ENCODE measurements at regions not wholly inside any gene's neighbourhood (a gene's known extent, or its start where the extent isn't known, plus 50 kb on each side); places are given as distances from the start of the nearest gene placed in this dataset.
"Not testable (repeated sequence)": the region's sequence is repeated elsewhere in the genome, so short reads cannot be mapped to it uniquely, and the experiment has no call there.

DNA sequence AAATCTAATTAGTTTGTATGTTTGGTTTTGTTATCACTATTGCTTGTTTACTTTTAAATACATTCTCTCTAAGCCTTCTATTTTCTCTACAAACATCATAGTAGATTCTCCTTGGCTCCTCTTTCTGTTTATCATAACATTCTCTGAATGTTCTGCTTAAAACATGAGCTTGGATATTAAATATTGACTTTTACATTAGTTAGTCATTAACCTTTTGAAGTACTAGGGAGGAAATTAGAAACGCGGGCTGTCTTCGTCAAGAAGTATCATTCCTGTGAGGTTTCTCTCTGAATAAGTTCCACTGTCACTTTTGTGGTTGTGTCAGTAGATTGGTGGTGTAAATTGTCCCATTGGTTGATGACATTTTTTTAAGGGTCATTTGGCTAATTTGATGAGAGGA lies 821.5 kb downstream of the EFNA5 start:
- intact Hi-C loops (cut with micrococcal nuclease): no loop called here

DNA sequence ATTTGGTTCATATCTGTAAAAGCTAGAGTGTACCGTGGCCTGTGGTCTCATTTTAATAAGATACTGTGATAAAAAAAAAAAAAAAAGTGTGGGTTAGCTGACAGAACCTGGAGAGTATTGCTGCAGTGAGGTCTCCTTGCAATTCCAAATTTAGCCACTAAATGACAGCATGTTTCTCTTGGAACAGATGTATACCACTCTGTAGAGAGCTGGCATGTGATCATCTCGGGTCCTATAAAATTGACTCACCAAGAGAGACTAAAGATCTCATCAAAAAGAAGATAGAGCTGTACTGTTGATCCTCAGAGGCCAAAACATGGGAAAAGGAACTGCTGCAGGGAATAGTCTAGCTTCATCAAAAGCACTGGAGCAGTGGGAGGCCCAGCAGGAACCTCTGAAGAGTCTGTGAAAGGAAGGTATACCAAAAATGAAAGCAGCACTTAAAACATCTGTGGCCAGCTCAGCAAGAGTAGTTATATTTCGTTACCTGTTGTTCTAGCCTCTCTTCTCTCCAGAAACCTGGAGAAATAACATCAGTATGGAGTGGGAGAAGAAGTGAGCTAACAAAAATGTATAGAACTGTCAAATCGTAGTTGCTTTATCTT lies 826.8 kb downstream of the EFNA5 start:
- intact Hi-C loops (cut with micrococcal nuclease): no loop called here

DNA sequence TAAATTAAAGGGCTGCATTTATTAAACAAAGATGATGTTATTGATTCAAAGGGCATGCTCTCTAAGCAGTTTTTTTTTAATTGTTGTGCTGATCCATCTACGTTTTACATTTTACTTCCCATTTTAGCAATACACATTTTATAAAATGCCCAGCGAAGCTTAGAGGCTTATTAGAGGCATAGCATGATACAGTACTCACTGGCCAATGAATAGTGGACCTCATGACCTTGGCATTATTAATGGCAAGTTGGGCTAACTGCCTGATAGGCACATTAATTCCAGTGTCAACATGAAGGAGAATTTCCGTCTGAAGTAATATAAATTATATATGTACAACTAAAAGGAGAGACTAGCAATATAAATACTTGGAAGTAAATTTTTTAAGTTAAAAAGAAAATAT lies 837.2 kb downstream of the EFNA5 start:
- intact Hi-C loops (cut with micrococcal nuclease): no loop called here

DNA sequence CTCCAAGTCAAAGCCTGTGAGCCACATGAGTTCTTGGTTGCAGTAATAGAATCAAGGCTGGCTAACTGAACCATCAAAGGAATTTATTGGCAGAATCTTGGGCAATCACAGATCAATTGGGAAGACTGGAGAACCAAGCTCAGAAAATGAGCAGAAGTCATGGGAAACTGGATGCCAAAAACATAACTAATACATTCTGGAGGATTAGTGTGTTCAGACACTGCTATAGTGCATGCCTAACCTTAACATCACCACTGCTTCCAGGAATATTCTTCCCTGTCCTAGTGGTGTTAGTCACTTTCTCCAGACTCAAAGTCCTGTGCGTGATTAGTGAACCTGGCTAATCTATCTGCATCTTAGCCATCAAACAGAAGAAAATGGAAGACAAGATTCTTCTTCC lies 843.7 kb downstream of the EFNA5 start:
- intact Hi-C loops (cut with micrococcal nuclease): no loop called here

DNA sequence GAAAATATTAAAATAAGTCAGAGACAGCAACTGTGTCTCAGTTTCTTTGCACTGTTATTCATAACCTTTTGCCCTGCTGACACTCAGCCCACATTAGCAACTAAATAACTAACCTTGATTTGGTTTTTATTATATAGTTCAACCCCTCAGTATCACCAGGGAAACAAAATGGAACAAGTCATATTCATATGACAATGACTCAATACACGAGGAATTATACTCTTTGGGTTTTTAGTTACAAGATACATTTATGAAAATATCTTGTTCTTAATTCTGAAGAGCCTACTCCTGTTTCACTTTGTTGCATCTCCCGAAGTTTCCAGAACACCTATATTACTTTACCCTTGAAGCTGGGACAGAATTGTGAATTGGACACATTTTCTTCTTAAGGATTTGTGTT lies 845.4 kb downstream of the EFNA5 start:
- intact Hi-C loops (cut with micrococcal nuclease): no loop called here

DNA sequence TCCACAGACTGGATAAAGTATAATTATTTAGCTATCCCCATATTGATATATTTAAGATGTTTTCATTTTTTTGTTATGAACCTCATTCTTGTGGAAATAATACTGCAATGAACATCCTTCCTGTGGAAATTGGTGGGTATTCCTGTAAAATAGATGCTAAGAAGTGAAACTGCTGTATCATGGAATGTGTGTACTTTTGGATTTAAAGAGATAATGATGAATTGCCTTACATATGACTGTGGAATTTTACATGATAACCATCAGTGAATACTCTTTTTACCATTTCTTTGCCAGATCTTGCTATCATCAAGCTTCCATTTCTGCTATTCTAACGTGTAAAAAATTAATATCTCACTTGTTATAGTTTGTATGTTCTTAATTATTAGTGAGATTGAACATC lies 847.9 kb downstream of the EFNA5 start:
- intact Hi-C loops (cut with micrococcal nuclease): no loop called here

DNA sequence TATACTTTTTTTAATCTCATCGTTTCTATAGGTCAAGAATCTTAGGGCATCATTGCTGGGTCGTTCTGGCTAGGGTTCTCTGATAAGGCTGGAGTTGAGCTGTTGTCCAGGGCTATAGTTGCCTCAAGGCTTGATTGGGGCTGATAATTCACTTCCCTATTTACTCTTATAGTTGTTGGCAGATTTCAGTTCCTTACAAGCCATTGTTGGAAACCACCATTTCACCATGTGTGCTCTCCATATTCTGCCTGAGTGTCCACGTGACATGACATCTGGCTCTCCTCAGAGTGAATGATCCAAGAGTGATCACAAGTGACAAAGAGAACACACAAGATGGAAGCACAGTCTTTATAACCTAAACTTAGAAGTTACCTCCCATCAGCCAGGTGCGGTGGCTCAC lies 852.2 kb downstream of the EFNA5 start:
- intact Hi-C loops (cut with micrococcal nuclease): no loop called here

DNA sequence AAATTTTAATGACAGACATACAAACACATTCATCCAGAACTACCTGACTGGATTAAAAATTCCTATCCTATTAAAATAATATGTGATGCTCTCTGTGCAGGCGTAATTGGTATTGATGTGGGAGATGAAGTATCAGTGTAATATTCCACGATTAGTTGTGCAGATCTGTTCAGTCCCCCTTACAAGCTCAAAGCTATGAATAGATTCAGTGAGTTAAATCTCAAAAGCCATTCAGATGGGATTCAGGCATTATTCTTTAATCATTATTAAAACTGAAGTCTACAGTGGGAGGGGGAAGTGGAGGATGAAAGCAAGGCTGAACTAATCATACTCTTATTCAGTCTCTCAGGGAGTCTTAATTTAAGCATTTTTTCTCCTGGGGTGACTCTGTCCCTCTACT lies 855.8 kb downstream of the EFNA5 start:
- intact Hi-C loops (cut with micrococcal nuclease): no loop called here

DNA sequence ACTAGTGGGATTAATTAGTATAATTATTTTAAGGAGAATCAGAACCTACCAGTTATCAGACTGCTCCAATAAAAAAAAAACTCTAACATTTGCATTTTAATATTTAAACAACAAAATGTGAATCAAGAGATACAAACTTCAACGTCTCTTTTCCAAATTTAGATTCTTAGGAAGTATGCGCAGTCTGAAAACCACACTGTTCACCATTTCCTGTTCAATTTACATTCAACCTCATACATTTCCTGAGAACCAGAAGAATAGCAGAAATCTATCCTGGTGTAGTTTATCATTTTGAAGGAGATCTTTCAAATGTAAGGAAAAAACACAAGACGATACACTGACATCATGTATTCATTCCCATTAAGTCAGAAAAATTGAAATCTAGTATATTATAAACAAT lies 869.2 kb downstream of the EFNA5 start:
- intact Hi-C loops (cut with micrococcal nuclease): no loop called here

DNA sequence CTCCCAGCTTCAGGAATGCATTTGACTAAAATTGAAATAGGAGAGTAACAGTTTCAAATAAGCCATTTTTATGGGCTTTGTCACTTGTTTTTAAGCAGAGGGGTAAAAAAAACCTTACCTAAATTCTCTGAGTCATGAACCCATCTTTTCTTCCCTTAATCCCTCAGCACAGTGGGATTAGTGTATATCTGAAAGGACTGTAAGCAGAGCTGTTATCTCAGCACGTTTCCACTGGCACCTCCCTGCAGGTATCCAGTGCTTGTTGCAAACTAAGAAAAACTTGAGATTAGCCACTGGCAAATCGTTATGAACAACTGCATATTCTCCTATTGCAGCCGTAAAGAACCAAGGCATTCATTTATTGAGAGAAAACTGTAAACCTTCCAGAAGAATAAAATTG lies 872.7 kb downstream of the EFNA5 start:
- intact Hi-C loops (cut with micrococcal nuclease): no loop called here

DNA sequence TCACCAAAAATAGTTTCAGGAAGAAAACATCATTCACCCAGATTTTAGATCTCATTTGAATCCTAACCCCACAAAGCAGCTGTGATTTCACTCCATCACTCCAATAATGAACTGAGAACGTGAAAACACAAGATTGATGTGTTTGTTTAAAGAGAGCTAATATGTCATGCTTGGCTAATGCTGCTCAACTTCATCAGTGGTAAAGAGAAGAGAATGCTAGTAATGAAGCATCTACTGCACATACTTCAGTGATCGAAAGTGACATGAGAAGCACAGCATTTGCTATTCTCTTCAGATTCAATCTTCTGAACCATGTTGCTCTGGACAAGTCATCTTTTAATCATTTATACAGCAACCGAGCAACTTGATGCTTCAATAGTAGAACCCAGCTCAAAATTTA lies 874.7 kb downstream of the EFNA5 start:
- intact Hi-C loops (cut with micrococcal nuclease): no loop called here

DNA sequence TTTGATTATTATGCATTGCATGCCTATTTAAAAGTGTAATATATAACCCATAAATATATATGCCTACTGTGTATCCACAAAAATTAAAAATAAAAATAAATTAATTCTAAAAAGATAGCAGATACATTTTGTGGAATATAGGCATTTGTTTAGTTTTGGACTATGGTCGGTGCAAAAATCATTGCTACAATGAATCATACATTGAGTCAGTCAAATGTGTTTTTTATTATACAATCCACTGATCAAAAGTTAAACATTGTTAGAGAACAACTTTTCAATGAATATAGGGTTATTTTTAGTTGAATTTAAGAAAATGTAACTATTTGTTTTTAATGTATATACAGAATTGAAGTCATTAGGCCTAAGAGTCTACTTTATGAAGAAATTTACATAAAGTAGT lies 885.9 kb downstream of the EFNA5 start:
- intact Hi-C loops (cut with micrococcal nuclease): no loop called here

DNA sequence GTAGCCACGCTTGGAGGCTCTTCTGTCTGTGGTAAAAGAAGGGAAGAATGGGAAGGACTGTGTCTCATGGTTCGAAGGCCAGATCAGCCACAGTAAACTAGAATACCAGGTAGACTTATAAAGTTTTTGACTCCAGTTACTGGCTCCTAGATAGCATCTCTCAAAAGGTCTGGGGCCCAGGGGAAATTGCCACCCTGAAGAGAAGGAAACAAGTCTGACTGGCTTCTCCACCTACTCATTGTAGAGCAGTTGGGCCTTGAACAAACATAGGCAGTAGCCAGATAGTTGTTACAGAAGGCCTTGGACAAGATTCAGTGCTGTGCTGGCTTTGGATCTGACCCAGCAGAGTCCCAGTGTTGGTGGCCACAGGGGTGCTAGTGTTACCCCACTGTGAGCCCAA lies 890.4 kb downstream of the EFNA5 start:
- intact Hi-C loops (cut with micrococcal nuclease): no loop called here

DNA sequence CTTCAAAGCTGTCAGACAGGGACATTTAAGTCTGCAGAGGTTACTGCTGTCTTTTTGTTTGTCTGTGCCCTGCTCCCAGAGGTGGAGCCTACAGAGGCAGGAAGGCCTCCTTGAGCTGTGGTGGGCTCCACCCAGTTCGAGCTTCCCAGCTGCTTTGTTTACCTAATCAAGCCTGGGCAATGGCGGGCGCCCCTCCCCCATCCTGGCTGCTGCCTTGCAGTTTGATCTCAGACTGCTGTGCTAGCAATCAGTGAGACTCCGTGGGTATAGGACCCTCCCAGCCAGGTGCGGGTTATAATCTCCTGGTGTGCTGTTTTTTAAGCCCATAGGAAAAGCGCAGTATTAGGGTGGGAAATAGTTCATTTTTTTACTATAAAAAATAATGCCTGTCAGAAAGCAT lies 894.2 kb downstream of the EFNA5 start:
- intact Hi-C loops (cut with micrococcal nuclease): not testable (repeated sequence)

DNA sequence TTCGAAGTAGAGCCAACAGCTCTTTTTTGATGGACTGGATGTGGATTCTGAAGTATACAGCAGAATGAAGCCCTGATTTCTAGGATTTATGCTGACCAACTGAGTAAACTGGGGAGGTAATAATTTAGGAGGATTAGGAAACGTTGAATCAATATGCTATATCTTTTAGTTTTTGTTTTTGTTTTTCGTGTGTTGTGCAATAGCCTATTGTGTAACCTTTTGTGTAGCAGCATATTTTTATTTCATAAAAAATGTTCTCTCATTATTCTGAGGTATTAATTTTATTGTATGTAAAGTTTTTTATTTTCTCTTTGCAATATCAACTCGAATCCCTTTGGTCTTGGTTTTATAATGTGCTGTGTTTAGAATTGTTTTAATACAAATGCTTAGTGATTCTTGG lies 902.3 kb downstream of the EFNA5 start:
- intact Hi-C loops (cut with micrococcal nuclease): no loop called here

DNA sequence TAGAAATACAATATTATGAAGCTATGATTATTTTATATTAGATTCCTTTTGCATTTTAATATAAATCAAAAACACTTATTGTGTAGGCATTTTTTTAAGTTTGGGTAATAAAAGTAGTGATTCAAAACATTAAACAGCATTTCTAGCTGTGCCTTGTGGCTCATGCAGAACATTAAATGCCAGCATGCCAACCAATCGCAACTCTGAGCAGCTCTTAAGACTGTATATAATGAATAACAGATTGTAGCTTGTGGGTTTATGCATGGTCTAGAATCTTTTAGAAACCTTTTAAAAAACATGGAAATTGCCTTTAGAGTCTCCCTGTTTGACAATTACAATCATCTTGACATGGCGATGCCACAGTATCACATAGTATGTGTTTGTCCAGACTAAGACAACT lies 903.8 kb downstream of the EFNA5 start:
- intact Hi-C loops (cut with micrococcal nuclease): no loop called here

DNA sequence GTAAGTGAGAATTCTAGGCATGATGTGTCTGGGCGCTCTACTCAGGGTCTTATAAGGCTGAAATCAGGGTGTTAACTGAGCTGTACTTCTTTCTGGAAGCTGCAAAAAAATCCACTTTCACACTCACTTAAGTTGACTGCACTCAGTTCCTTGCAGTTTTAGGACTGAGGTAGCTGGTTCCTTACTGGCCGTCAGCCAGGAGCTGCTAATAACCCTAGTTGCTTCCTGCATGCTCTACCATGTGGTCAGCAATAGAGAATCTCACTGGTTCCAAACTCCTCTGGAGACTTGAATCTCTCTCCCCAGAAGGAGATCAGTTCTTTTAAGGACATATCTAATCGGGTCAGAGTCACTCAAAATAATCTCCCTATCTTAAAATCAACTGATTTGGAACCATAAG lies 911.2 kb downstream of the EFNA5 start:
- intact Hi-C loops (cut with micrococcal nuclease): no loop called here

DNA sequence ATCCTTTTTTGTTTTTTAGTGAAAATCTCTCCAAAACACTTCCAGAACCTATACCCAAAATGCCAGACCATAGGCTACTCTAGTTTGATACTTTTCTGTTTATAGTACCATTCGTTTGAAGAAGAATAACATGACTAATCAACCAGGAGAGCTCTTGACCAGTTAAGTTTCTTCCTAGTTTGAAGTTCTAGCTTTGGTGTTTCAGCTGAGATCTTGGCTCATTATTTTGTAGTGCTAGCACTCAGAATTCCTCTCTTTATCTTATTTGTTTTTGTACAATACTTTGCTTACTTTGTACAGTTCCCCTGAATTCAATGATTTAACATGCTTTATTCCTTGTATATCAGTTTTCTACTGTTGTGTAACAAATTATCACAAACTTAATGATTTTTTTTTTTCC lies 911.6 kb downstream of the EFNA5 start:
- intact Hi-C loops (cut with micrococcal nuclease): no loop called here

DNA sequence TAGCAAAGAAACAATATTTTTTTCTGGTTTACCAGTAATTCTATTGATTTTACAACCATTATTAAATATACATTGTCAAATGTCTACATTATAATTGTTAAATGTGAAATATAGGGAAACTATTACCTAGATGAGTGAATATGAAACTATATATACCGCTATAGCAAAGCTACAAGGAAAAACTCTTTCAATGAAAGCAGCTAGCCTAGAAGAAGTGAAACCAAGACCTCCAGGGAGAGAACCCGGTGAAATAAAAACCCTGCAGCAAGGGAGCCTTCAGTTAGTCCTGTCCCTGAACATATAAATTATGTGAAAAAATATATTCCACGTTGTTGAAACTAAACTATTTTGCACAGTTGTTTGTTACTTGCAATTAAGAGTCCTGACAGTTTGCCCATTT lies 913.1 kb downstream of the EFNA5 start:
- intact Hi-C loops (cut with micrococcal nuclease): no loop called here

DNA sequence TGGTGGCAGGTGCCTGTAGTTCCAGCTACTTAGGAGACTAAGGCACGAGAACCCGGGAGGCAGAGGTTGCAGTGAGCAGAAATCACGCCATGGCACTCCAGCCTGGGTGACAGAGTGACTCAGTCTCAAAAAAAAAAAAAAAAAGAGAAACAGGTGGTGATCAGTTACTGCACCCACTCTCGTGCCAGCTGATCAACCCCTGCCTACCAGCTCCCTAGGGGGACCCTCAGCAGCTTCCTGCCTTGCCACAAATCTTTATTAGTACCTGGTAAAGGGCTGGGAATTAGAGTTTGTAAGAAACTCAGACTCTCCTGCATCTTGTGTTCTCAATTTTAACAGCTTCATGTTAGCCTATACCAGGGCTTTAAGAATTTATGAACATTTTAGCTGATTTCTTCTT lies 914.9 kb downstream of the EFNA5 start:
- intact Hi-C loops (cut with micrococcal nuclease): no loop called here

DNA sequence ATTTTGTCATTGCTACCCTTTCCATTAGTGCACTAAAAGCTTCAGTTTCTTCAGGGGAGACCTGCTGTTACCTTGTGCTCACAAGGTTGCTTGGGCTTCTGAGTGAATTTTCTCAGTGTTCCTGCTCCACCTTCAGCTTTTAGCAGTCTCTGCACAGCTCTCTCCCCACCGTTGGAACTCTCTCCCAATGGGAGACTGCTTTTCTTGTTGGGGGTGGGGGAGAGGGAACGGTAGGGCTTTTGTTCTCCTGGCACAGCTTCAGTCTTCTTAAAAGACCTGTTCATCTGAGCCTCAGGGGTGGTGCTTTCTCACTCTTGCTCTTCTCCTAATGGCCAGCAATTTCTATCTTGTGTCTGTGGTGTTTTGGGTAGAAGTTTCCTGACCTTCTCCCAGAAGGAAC lies 915.7 kb downstream of the EFNA5 start:
- intact Hi-C loops (cut with micrococcal nuclease): no loop called here

DNA sequence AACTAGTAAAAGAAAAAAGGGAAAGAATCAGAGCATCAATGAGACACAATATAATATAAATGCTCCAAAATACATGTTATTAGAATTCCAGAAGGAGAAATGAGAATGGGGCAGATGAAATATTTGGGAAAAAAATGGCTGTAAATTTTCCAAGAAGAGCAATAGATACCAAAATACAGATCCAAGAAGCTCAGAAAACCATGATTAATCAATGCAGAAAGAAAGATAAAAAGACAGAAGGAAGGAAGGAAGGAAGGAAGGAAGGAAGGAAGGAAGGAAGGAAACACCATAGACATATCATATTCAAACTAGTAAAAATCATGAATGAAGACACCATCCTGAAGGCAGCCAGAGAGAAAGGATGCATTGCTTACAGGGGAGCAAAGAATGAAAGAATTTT lies 920.9 kb downstream of the EFNA5 start:
- intact Hi-C loops (cut with micrococcal nuclease): no loop called here

DNA sequence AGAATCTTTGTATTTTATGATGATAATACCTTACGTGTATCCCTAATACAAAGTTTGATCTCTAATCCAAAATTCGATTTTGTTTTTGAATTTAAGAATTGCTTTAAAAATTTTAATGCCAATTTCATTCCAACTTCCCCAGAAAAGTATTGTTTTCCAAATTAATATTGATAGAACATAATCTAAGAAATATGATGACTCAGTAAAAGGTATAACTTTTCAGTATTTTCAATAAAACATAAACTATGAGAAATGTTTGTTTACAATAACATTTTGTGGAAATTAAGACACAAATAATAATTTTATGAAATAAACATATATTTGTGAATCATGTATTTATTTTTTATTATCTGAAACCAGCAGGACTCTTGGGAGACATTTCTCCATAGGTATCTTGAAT lies 931.6 kb downstream of the EFNA5 start:
- intact Hi-C loops (cut with micrococcal nuclease): no loop called here

DNA sequence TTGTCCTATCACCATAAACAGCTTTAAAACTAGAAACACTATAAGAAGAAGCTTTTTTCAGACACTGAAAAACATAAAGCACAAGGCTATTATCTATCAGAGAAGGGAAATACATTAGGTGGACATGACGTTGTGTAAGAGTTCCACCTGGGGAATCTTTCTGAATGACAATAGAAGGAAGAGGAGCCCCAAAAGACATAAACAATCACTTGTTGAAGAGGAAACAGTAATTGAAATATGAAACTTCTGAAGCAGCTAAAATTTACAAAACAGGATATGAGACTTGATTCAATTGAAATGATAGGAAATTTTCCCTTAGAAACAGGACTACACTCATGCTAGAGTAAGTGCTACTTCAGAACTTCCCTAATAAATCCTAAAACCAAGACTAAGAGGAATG lies 933.6 kb downstream of the EFNA5 start:
- intact Hi-C loops (cut with micrococcal nuclease): no loop called here
